HG03045 (cell line): ENCODE measurements at regions not wholly inside any gene's neighbourhood (a gene's known extent, or its start where the extent isn't known, plus 50 kb on each side); places are given as distances from the start of the nearest gene placed in this dataset.
"Not testable (repeated sequence)": the region's sequence is repeated elsewhere in the genome, so short reads cannot be mapped to it uniquely, and the experiment has no call there.

Experiments
- ATAC-seq: cut with Tn5 transposase; IDR thresholded peaks from one replicate; pipeline ENCODE4 v1.9.1; 2021; ENCODE audit warnings: mild to moderate bottlenecking, moderate library complexity; ENCODE audit not compliant: unreplicated experiment

DNA sequence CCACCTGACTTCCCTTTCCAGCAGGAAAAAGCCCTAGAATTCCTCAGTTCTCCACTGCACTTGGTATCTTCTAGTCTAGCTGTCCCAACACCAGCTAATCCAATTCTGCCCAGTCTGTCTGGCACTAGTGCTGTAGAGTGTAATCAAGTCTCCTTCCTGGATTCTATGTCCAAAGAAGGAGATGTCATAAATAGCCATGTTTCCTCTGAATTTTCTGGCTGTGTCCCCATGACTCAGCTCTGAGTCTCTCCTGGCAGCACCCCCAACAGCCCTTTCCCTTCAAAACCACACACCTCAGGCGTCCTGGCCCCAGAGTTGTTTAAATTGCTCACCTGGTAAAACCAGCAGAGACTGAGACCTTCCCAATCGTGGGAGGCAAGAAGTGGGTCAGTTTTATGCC lies 197.2 kb downstream of the GRXCR1 start:
- ATAC-seq = no peak

DNA sequence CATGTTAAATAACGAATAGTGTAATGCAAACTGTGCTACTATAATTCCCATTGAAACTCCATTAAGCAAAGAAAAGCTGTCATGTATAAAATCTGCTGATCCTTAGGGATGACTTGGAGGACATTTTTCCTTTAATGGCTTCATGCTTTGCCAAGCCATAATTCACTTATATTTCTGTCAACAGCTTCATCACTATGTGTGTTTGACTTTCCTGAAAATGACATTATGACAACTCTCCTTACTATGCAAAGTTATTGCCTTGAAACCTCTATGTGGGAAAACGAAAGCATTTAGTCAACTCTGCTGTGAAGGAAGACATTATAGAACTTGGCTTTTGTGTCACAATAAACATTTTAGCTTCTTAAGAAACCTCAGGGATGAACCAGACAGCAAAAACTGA lies 210.5 kb downstream of the GRXCR1 start:
- no peak for ATAC-seq

DNA sequence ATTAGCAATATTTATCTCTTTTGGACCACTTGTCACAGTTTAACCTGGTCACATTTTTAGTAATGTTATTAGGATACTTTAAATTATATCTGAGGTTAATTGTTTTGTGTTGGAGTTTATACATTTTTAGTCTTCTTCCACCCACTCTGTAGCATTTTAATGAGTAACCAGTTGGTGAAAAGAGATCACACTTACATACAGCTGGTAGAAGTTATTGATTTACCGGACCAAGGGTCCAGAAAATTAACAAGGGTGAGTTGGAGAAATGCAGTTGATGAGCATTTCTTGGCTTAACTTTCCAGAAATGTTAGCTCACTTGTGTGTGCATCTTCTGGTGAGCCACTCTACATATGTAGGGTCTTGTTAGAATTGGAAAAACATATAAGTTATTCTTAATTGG lies 219.6 kb downstream of the GRXCR1 start:
- ATAC-seq = no peak

DNA sequence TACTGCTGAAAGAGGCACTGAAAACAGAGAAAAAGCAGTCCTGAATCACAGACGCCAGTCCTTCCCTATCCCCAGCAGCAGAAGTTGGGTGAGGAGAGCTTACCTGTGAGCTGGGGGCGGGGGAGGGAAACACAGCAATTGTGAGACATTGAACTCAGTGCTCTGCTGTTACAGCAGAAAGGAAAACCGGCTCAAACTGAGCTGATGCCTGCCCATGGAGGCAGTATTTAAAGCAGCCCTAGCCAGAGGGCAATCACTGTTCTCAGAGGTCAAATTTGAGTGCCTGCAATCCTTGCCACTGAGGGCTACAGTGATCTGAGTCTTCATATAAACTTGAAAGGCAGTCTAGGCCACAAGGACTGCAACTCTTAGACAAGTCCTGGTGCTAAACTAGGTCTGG lies 220.7 kb downstream of the GRXCR1 start:
- no peak for ATAC-seq

DNA sequence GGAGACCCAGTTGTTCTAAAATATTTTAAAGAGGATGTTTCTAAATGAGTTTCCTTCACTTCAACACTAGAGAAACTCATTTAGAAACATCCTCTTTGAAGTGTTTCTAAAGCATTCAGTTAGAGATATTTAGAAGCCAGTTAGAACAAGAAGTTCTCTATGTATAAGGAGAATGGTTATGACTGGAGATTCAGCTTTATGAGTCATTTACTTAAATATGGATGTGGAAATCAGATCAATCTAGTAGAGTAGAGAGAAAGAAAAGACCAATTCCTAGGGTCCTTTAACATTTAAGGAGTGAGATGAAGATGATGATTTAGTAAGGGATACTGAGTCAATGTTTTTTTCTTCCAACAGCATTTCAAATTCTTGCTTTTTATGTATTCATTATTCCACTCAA lies 234.1 kb downstream of the GRXCR1 start:
- no peak for ATAC-seq

DNA sequence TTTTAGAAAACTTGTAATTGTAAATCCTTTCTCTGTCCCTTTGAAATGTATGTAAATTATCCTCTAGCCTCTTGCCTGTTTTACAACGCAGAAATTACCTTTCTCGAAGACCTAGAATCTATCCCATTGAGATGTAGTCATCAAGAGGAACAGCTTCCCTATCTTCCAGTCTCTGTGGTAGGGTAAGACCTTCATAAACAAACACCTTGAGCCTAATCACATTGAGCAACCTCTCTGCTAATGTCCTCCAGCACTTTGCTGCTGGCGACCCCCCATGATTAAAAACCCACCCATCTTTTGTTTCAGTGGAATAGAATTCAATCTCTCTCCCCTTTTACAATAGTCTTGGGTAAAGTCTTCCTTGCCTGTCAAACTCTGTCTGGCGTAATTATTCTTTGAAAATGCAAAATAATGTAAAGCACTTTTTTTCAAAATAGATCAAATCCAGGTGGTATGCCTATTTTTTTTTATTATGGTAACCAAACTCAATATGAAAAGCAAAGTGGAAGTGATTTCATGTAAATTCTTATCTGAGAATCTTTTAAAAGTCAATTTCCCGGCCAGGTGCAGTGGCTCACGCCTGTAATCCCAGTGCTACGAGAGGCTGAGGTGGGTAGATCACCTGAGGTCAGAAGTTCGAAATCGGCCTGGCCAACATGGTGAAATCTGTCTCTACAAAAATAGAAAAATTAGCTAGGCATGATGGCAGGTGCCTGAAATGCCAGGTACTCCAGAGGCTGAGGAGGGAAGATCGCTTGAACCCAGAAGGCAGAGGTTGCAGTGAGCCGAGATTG lies 237.9 kb downstream of the GRXCR1 start:
- ATAC-seq = no peak

DNA sequence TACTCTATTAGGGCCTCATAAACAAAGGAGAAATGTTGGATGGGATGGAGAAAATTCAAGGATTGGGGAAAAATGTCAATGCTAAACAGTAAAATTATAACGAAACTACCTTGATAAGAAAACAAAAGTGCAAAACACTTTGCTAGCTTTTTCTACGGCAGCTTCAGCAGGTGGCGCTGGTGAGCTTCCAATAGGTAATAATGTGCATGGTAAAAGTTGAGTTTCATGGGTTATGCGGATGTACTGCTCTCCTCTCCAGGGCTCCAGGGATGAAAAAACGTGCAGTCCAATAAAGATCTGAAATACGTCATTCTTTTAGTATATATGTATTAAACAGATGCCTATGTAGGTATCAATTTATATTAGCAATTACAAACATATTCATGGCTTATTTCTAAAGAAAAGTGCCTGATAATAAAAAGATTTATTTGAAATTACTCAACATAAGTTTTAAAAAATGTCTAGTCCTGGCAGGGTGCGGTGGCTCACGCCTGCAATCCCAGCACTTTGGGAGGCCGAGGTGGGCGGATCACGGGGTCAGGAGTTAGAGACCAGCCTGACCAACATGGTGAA lies 239.6 kb downstream of the GRXCR1 start:
- peak; percentile 56 for ATAC-seq

DNA sequence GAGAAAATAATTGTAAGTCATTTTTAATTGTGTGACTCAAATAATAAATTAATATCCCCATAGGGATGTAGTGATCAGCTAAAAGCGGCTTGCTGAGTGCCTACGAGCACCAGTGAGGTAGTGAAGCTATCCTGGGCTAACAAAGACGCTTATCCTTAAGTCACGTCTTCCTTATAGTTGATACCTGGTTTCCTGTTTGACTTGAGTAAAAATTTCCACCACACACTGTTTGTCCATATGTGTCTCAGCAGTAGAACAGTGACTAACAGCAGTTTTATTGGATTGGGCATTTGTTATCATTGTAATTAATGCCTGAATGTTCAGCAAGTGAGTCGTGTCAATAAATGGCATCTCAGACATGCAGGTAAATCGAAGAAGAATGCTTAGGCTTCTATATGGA lies 241.1 kb downstream of the GRXCR1 start:
- no peak for ATAC-seq

DNA sequence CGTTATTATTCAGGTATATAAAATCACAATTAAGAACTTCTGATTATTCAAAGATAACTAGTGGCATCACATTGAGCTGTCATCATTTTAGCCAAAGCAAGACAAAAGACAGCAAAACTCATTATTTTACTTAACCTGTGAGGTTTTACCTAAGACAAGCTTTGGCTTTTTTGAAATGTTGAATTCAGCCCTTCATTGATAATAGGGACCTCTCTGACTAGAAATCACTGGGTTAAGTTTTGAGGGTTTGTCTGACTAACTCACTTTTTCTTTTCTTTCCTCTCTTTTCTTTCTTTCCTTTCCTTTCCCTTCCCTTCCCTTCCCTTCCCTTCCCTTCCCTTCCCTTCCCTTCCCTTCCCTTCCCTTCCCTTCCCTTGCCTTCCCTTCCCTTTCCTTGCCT lies 244.2 kb downstream of the GRXCR1 start:
- ATAC-seq = no peak

DNA sequence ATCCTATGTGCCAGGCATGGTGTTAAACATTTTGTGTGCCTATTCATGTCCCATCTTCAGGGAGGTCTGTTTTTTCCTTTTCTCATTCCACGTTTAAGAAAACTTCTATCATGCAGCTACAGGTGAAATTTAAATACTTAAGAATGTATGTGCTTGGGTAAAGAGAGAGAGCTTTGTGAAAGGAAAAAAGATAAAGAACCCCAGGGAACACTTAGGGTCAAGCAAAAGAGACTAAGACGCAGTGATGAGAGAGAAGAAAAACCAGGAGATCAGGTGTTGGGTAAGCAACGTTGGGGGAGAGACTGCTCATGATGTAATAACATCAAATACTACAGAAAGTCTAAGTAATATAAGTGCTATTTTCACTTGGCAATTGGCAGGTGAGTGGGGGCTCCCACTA lies 253.7 kb downstream of the GRXCR1 start:
- no peak for ATAC-seq

DNA sequence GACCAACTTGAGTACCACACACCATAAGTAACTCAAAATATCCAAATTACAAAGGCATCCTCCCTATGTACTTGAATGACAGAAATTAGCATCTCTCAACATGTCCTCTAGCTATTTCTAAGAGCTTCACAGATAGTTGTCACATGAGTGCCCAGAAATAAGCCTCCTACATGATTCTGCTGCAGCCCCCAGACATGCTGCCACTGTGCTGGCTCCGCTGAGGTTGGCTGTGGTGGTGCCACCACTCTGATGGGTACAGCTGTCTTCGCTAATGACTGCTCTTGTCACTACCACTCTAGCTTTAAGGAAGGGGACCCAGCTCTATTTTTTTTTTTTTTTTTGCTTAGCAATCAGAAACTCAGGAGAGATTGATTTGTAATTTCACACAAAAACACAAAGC lies 256.0 kb downstream of the GRXCR1 start:
- no peak for ATAC-seq

DNA sequence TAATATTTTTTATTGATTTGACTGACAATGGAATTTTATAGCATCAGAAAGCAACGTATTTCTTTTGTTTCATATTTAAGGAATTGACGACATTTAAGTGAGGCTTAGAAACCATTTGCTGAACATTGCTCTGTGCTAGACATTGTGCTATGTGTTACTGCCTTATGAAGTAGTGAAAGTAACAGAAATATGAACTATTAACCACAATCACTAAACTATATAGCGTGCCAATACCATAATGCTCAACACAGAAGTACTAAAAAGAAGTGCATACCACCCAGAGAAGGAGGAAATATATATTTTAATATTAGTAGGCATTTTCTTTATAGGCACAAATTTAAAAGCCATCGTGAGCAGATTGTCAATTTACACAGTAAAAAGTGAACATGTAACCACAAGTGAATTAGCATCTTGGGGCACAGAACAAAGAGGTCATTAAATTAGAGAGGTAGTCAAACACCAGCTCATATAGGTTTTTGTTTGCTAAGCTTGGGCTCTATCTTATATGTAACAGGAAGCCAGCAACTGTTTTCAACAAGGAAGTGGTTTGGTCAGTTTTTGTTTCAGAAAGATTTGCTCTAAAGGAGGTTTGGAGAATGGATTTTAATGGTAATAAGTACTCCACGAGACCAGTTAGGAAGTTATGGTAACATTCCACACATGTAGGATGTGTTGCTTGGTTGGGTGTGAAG lies 270.7 kb downstream of the GRXCR1 start:
- no peak for ATAC-seq

DNA sequence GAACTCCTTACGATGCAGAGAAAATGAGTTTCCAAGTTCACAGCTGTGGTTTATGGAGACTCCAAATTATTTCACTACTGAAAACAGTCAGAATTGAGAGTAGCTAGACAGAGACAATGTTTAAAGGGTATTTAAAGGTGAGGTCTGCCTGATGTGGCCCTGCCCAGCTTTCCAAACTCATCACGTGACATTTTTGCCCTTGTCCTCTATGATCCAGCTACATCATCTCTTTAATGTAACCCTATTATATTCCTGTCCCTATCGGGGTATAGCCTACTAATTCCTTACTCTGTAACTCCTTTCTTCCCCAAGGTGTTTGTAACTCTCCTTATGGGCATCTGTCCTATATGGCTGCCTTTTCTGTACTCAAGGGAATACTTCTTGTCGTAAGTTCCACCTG lies 297.2 kb downstream of the GRXCR1 start:
- no peak for ATAC-seq

DNA sequence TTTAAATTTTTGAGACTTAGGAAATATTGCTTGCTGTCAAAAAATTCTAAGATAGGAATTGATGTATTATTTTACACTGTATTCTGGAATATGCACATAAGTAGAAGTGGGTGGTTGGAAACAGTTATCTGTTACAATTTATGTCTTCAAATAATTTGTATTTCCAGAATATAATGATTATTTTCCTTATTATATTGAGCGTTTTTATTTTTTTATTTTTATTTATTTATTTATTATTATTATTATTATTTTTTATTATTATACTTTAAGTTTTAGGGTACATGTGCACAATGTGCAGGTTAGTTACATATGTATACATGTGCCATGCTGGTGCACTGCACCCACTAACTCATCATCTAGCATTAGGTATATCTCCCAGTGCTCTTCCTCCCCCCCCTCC lies 320.1 kb downstream of the GRXCR1 start:
- ATAC-seq = not testable (repeated sequence)

DNA sequence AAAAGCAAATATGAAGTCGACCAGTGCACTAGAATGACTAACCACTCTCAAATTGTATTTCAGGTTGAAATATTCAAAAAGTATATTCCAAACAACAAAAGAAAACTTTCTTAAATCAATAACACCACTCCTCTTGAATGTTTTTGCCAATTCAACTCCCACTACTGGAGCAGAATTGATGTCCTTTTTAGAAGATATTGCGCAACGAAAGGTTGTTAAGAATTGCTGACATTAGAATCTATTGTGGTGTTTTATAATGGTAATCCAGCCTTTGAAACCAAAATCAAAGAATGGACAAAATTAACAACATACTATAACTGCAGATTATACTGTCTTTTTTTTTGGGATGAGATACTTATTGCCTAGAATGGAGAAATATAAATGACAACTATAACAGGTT lies 331.3 kb downstream of the GRXCR1 start:
- ATAC-seq = no peak

DNA sequence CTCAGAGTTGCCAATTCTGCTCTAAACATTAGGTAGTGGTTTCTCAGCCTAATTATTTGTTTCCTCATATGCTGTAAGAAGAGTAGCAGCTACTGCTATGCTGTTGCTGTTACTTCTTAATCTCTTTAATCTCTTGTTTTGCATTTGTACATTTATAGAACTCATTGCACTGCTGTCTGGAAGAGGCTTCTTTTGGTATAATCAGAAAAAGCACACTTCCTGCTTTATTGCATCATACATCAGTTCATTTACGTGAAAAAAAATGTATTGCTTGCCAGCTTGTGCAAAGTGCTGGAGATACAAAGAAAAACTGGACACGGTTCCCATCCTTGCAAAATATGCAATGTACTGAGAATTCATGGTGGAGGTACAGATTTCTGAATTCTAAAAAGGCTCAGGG lies 332.0 kb downstream of the GRXCR1 start:
- no peak for ATAC-seq

DNA sequence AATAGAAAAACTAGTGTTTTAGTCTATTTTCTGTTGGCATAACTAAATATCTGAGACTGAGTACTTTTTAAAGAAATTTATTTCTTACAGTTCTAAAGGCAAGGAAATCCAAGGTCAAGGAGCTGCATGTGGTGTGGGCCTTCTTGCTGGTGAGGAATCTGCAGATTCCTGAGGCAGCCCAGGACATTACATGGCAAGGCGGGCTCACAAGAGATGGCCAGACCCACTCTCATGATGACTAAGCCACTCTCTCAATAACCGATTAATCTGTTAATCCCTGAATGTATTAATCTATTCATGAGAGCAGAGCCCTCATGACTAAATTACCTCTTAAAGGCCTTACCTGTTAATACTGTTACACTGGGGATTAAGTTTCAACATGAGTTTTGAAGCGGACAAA lies 340.8 kb downstream of the GRXCR1 start:
- ATAC-seq = no peak

DNA sequence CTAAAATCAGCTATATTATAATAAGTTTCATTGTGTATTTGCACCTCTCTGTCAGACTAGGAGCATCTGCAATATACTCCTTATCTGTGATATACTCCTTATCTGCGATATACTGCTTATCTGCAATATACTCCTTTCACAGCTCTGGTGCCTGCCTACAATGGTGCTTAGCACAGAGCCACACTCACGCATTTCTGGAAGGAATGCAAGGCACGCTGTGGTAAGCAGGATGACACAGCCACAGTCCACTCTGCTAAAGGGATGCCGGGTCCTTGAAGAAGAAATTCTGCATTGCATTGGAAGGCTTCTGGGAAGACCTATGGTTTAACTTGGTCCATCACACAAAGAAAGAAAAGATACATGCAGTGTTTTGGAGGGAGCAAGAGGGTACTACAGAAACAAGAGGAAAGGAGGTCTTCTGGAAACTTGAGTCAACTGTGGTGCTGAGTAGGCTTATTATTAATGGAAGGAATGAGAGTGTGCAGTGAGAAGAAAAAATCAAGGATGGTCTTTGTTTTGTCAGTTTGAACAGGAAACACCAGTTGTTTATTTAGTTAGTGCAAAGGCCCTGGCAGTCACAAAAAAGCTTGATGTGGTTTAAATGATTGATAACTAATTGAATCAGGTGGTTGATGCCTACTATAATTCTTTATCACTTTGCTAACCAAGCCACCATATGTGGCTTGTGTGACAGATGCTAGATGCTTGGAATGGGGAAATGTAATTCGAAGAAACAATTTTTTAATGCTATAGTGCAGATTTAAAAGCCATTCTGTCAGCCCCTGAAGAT lies 342.3 kb downstream of the GRXCR1 start:
- ATAC-seq = no peak

DNA sequence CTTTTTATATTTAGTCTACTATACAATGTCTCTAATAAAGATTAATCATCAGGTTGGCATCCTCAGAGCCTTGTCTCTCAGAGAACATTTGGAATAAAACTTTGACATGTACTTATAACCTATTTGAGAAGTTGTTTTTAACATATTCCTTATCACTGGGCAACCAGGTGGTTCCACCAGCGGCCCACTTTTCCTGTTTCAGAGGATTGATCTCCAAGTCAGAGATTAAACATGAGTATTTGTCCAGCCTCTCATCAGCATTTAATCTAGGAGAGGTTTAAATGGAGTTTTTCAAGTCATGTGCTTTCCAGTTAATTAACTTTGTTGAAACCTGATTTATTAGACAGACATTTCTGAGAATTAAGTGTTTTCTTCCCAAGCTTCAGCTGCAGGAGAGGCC lies 345.5 kb downstream of the GRXCR1 start:
- no peak for ATAC-seq

DNA sequence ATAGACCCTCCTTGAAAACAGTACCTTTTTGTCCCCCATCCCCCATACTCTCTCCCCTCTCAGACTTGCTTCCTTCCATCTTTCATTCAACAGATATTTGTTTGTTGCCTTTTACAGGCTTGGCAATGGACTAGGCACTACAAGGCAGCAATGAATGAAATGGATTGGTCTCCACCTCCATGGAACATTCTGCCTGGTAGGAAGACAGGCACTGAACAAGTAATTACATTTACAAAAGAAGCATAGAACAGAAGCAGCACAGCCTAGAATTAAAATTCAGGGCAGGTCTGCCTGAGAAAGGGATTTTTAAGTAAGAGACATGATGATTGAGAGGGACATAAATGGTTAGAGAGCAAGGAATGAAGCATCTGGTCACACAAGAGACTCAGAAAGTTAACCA lies 346.1 kb downstream of the GRXCR1 start:
- ATAC-seq = no peak

DNA sequence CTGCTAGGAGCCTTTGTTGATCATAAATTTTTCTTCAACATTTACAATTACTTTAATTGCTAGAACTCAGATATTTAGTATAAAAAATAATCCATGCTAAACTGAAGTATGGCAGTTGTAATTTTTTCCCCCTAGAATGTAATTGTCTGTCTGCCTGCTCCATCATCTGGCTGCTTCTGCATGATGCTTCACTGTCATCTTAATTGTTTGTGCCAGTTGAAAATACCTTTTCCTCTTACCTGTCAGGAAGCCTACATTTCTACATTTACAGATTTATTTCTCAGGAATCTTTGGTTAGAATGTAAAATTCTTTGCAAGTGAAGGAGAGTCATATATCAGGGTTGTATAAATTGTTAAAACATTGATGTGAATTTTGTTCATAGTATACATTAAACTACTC lies 348.6 kb downstream of the GRXCR1 start:
- ATAC-seq = no peak

DNA sequence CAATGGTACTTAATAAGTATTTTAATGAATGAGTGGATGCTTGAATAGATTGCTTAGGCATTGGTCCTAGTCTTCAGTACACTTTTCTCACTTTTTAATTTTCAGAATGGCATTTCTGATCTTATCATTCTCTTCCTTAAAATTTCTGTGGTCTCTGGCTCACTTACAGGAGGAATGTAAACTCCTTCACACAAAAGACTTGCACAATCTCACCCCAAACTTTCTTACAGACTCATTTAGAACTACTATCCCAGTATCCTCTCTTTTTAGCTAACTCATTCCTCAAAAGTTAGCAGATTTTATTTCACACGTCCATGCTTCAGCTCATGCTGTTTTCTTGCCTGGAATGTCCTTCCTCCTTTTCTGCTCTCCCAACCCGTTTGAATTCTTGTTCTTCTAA lies 350.1 kb downstream of the GRXCR1 start:
- ATAC-seq = no peak
